Lung (tissue), 11 donors: ENCODE measurements at regions not wholly inside any gene's neighbourhood (a gene's known extent, or its start where the extent isn't known, plus 50 kb on each side); places are given as distances from the start of the nearest gene placed in this dataset.

ENCODE experiments used
- ATAC-seq: fragments of 200-7000 bp; cut with Tn5 transposase; one replicate; pipeline ENCODE4 v1.9.1; 2020; ENCODE audit warnings: moderate number of reproducible peaks; ENCODE audit not compliant: insufficient read depth, low FRiP score
- DNase-seq, 3 donors: peaks; one replicate each; pipeline ENCODE4 v3.0.0-alpha.2; 2013 to 2017
- H3K27ac ChIP-seq, 2 donors: one replicate each; pipeline ENCODE4 v1.5.1; 2013; ENCODE audit warnings: mild to moderate bottlenecking in 2 of 2, moderate library complexity in 2 of 2, control low read depth in 1 of 2, inconsistent platforms in 1 of 2, low read depth in 1 of 2, low read length in 1 of 2
- H3K27me3 ChIP-seq, 3 donors: one replicate each; pipeline ENCODE4 v1.5.1; 2013; ENCODE audit warnings: low read length in 2 of 3; ENCODE audit not compliant: control insufficient read depth in 3 of 3, insufficient read depth in 3 of 3
- H3K36me3 ChIP-seq, 4 donors: one replicate each; pipeline ENCODE4 v1.5.1; 2013; ENCODE audit warnings: low read length in 4 of 4, mild to moderate bottlenecking in 1 of 4, moderate library complexity in 1 of 4; ENCODE audit not compliant: control insufficient read depth in 4 of 4, insufficient read depth in 4 of 4
- H3K4me1 ChIP-seq, 5 donors: one replicate each; pipeline ENCODE4 v1.5.1; 2013; ENCODE audit warnings: low read length in 5 of 5, mild to moderate bottlenecking in 2 of 5, moderate library complexity in 1 of 5; ENCODE audit not compliant: control insufficient read depth in 5 of 5, insufficient read depth in 5 of 5
- H3K4me3 ChIP-seq: one replicate; pipeline ENCODE4 v1.5.1; 2013; ENCODE audit warnings: mild to moderate bottlenecking, control low read depth, moderate library complexity
- H3K9ac ChIP-seq, 2 donors: one replicate each; pipeline ENCODE4 v1.5.1; 2013; ENCODE audit warnings: low read length in 2 of 2, control low read depth in 1 of 2; ENCODE audit not compliant: insufficient read depth in 1 of 2
- H3K9me3 ChIP-seq, 4 donors: one replicate each; pipeline ENCODE4 v1.5.1; 2013; ENCODE audit warnings: low read length in 3 of 4, mild to moderate bottlenecking in 1 of 4, moderate library complexity in 1 of 4; ENCODE audit not compliant: control insufficient read depth in 4 of 4, insufficient read depth in 3 of 4
- CTCF ChIP-seq: IDR thresholded peaks from 2 replicates; pipeline ENCODE4 v1.5.1; 2012; ENCODE audit warnings: mild to moderate bottlenecking; ENCODE audit errors: control extremely low read depth, extremely low read depth
- WGBS, 2 donors: extraction: QIAGEN DNeasy Blood & Tissue Kit; methylation state at CpG; one replicate each; pipeline ENCODE4 v1.1.7; 2013; 5-methylcytosine and 5-hydroxymethylcytosine counted together
- donor health status: control.
- donor health status: control.
- donor health status: Bipolar disorder and iron deficiency.
- donor health status: healthy.
- donor health status: DM: yes; HTN: yes; CAD: no.

DNA sequence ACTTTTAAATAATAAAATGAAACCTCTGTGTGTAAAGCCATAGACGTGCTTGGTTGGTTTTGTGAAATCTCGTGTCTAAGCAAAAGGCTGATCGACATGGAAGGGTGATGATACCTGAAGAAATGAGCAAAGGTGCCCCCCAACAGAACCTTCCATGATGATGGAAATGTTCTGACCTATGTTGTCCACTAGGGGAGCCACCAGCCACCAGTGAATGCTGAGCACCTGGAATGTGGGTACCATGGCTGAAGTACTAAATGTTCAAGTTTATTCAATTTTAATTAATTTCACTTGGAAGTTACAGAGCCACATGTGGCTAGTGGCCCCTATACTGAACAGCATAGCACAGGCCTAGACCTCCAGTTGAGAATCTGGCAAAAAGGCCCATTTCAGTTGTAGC, 158.8 kb downstream of the POLR2M start:
- DNase-seq (no peak), ATAC-seq (no peak)
- H3K4me1 ChIP-seq: peaks cover 0 to 5% (median 0%) of the 10 kb centered on the region in 5 donors
- TF ChIP-seq CTCF: no peak
- H3K36me3 ChIP-seq: no peaks in the 10 kb centered on the region
- H3K27me3 ChIP-seq: peaks cover 0 to 4% (median 0%) of the 10 kb centered on the region in 3 donors
- no peak overlapping the region for H3K4me3 ChIP-seq
- H3K27ac ChIP-seq: no peak overlapping the region
- H3K9me3 ChIP-seq: no peaks in the 10 kb centered on the region
- no peak overlapping the region for H3K9ac ChIP-seq
- WGBS, 2 donors: 88 to 90% methylated on average over 3 of the region's 3 CpGs

GRCh38 chr15:57866149-57866736, 159.7 kb downstream of the POLR2M start:
- Histone ChIP-seq H3K4me3 (no peak overlapping the region), H3K9ac (no peak overlapping the region), H3K4me1 (peaks cover 0 to 5% (median 0%) of the 10 kb centered on the region in 5 donors), H3K27ac (no peak overlapping the region), H3K36me3 (no peaks in the 10 kb centered on the region), H3K27me3 (peaks cover 0 to 4% (median 0%) of the 10 kb centered on the region in 3 donors), H3K9me3 (no peaks in the 10 kb centered on the region)
- no peak for TF ChIP-seq CTCF
- ATAC-seq (no peak), DNase-seq (peak; percentile 24 to 41 (median 34))
- 37 to 46% methylated on average over 7 of the region's 7 CpGs for WGBS, 2 donors

GRCh38 chr15:57867970-57868798, 161.7 kb downstream of the POLR2M start:
- no peak overlapping the region for H3K9ac ChIP-seq
- H3K27me3 ChIP-seq: peaks cover 0 to 4% (median 0%) of the 10 kb centered on the region in 3 donors
- TF ChIP-seq CTCF: no peak
- H3K4me3 ChIP-seq: no peak overlapping the region
- DNase-seq (no peak), ATAC-seq (no peak)
- H3K36me3 ChIP-seq: no peaks in the 10 kb centered on the region
- H3K27ac ChIP-seq: no peak overlapping the region
- H3K9me3 ChIP-seq: no peaks in the 10 kb centered on the region
- peaks cover 0 to 10% (median 0%) of the 10 kb centered on the region in 5 donors for H3K4me1 ChIP-seq
- WGBS, 2 donors: 58 to 75% methylated on average over 16 of the region's 16 CpGs
